A549 (cell line): ENCODE measurements at regions not wholly inside any gene's neighbourhood (a gene's known extent, or its start where the extent isn't known, plus 50 kb on each side); places are given as distances from the start of the nearest gene placed in this dataset.

Source experiments
- POLR2A ChIP-seq: IDR thresholded peaks from 2 replicates; pipeline ENCODE4 v1.6.1; 2012; ENCODE audit warnings: mild to moderate bottlenecking, low read length
- RFX5 ChIP-seq: fragments of 450-650 bp; IDR thresholded peaks from 2 replicates; pipeline ENCODE4 v1.7.1; 2014; ENCODE audit warnings: antibody characterized with exemption, mild to moderate bottlenecking, moderate library complexity

DNA sequence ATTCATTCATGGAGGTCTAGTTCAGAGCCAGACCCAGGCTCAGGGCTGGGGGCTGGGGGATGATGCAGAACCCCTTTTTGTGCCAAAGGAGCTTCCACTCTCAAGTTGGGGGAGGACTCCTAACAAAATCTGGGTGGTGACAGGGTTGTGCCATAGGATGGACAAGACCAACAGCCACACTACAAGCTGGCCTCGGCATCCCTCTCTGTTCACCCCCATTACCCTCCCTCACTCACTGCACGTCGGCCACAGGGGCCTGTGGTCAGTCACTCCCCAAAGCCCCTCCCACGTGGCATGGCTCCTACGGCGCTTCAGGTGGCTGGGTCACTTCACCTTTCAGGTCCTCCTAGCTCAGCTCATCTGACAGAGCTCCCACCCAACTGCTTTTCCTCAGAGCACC is 348.7 kb upstream of the ZMIZ1 start:
- no peak for TF ChIP-seq POLR2A
- no peak for TF ChIP-seq RFX5
